ENCODE measurements at regions not wholly inside any gene's neighbourhood (a gene's known extent, or its start where the extent isn't known, plus 50 kb on each side); places are given as distances from the start of the nearest gene placed in this dataset.

GRCh38 chr13:79043208-79043607 is 362.8 kb downstream of the RBM26 start:
- TF ChIP-seq CTCF (conservative IDR thresholded peaks at IDR 0.05; ENCODE audit: low read length) (no peak), EZH2phosphoT487 (IDR thresholded peaks at IDR 0.05; ENCODE audit: borderline replicate concordance) (no peak)
